Right lobe of liver (tissue), 6 donors: ENCODE measurements at regions not wholly inside any gene's neighbourhood (a gene's known extent, or its start where the extent isn't known, plus 50 kb on each side); places are given as distances from the start of the nearest gene placed in this dataset.

Experiments
- ATAC-seq, 4 donors: fragments of 200-7000 bp; cut with Tn5 transposase; one replicate each; pipeline ENCODE4 v1.9.1; 2020; ENCODE audit warnings: mild to moderate bottlenecking in 4 of 4, moderate library complexity in 4 of 4
- DNase-seq, 3 donors: peaks; one replicate each; pipeline ENCODE4 v3.0.0-alpha.2; 2020
- H3K27ac ChIP-seq, 3 donors: fragments of 200-600 bp; one replicate each; pipeline ENCODE4 v1.8.0; 2022
- H3K27me3 ChIP-seq, 2 donors: fragments of 200-600 bp; one replicate each; pipeline ENCODE4 v1.8.0; 2022
- H3K36me3 ChIP-seq, 4 donors: fragments of 200-600 bp; sonication (generic) in 1 of 4; one replicate each; pipeline versions ENCODE4 v1.5.1 to v1.8.0; 2017 to 2022; ENCODE audit warnings: control low read depth in 1 of 4
- H3K4me1 ChIP-seq, 4 donors: fragments of 200-600 bp; sonication (generic) in 1 of 4; one replicate each; pipeline versions ENCODE4 v1.5.1 to v1.8.0; 2017 to 2022; ENCODE audit warnings: control low read depth in 1 of 4
- H3K4me3 ChIP-seq, 3 donors: fragments of 200-600 bp; one replicate each; pipeline ENCODE4 v1.8.0; 2022
- H3K9me3 ChIP-seq, 4 donors: fragments of 200-600 bp; sonication (generic) in 1 of 4; one replicate each; pipeline versions ENCODE4 v1.5.1 to v1.8.0; 2017 to 2022; ENCODE audit warnings: control low read depth in 1 of 4
- POLR2A ChIP-seq: fragments of 450-650 bp; IDR thresholded peaks from one replicate; pipeline ENCODE4 v1.6.1; 2017; ENCODE audit warnings: antibody characterized with exemption, mild to moderate bottlenecking
- WGBS: methylation state at CpG from one replicate; pipeline ENCODE4 v1.1.6; 2018; ENCODE audit warnings: low coverage, low lambda C conversion rate; ENCODE audit not compliant: insufficient coverage; ENCODE audit errors: missing lambda C conversion rate; 5-methylcytosine and 5-hydroxymethylcytosine counted together
- intact Hi-C, 2 donors: fragments of 100-400 bp; cut with DNase I; formaldehyde crosslinking; loops; one replicate each; pipeline versions ENCODE4 v1.11.2 to v1.14.1; 2022
- TF ChIP-seq, protein P1 (sequence below), 4 donors: fragments of 200-600 bp in 3 of 4; fragments of 450-650 bp in 1 of 4; IDR thresholded peaks; one replicate each; pipeline versions ENCODE4 v1.5.1 to v1.8.0; 2016 to 2022; ENCODE audit warnings: antibody characterized with exemption in 4 of 4, mild to moderate bottlenecking in 2 of 4
- donor health status: DM: no; HTN: yes; CAD: no.
- donor health status: DM: no; HTN: no; CAD: no.
- donor health status: DM: no; HTN: no; CAD: no.
- donor health status: DM: no; HTN: yes; CAD: no.
- donor health status: DM: no; HTN: yes; CAD: no.

DNA sequence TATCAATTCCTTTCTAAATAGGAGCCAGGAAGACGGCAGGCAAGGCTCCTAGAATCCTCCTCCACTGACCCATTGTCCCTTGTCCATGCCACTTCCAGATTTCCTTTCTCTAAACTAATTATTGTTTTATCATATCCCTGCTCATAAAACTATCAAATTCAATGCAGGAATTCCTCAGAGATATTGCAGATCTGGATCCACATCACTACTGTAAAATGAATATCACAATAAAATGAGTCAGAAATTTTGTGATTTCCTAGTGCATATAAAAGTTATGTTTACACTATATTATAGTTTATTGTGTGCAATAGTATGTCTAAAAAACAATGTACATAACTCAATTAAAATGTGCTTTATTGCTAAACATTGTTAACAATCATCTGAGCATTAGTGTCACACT is 498.7 kb upstream of the NEGR1 start:
- Histone ChIP-seq H3K27ac (no peak overlapping the region), H3K4me1 (no peaks in the 10 kb centered on the region), H3K27me3 (no peaks in the 10 kb centered on the region), H3K36me3 (no peaks in the 10 kb centered on the region), H3K9me3 (no peaks in the 10 kb centered on the region), H3K4me3 (no peak overlapping the region)
- WGBS: 21% methylated on average over 1 of the region's 1 CpG
- no peak for TF ChIP-seq POLR2A
- TF ChIP-seq, protein P1, sequence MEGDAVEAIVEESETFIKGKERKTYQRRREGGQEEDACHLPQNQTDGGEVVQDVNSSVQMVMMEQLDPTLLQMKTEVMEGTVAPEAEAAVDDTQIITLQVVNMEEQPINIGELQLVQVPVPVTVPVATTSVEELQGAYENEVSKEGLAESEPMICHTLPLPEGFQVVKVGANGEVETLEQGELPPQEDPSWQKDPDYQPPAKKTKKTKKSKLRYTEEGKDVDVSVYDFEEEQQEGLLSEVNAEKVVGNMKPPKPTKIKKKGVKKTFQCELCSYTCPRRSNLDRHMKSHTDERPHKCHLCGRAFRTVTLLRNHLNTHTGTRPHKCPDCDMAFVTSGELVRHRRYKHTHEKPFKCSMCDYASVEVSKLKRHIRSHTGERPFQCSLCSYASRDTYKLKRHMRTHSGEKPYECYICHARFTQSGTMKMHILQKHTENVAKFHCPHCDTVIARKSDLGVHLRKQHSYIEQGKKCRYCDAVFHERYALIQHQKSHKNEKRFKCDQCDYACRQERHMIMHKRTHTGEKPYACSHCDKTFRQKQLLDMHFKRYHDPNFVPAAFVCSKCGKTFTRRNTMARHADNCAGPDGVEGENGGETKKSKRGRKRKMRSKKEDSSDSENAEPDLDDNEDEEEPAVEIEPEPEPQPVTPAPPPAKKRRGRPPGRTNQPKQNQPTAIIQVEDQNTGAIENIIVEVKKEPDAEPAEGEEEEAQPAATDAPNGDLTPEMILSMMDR (IDR thresholded peaks at IDR 0.05): no peak
- intact Hi-C loops: no loop called here
- DNase-seq: no peak
- no peak for ATAC-seq

DNA sequence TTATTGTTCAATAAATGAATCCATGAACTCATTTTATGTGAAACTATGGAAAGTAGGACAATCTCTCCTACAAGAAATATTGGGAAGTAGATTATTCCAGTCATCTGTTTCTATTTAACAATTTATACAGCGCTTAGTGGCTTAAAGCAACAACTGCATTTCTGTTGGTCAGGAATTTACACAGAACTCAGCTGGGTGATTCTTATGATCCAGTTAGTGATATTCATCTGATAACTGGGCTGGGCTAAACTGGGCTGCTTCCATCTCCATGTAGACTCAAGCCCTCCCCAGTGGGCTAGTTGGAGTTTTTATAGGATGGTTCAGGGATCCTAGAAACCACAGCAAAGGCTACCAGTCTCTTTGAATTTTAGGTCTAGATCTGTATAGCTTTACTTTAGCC is 497.9 kb upstream of the NEGR1 start:
- Histone ChIP-seq H3K36me3 (no peaks in the 10 kb centered on the region), H3K9me3 (no peaks in the 10 kb centered on the region), H3K4me3 (no peak overlapping the region), H3K4me1 (no peaks in the 10 kb centered on the region), H3K27me3 (no peaks in the 10 kb centered on the region), H3K27ac (no peak overlapping the region)
- DNase-seq (no peak), ATAC-seq (no peak)
- intact Hi-C loops: no loop called here
- WGBS: 73% methylated on average over 1 of the region's 1 CpG
- TF ChIP-seq, protein P1 (IDR thresholded peaks at IDR 0.05): no peak
- TF ChIP-seq POLR2A: no peak

DNA sequence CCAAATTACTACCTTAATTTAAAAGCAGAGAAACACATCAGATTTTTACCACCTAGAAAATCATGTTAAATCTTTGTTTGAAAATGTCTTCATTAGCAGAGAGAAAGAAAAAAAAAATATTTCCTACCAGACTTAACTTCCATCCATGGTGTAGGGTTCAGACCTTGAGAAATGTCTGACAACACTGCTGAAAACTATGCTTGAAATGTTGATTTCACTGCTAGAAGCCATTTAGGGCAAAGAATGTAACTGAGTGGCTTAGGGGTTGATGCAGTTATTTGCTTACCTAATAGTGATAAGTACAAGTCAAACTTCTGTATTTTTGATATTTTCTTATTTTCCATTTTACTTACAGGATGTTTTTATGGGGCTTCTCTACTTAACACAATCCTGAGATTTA is 495.6 kb upstream of the NEGR1 start:
- Histone ChIP-seq H3K36me3 (no peaks in the 10 kb centered on the region), H3K27ac (no peak overlapping the region), H3K27me3 (no peaks in the 10 kb centered on the region), H3K9me3 (no peaks in the 10 kb centered on the region), H3K4me1 (no peaks in the 10 kb centered on the region), H3K4me3 (no peak overlapping the region)
- no peak for ATAC-seq
- no peak for DNase-seq
- no peak for TF ChIP-seq POLR2A
- TF ChIP-seq, protein P1 (IDR thresholded peaks at IDR 0.05): no peak
- intact Hi-C loops: no loop called here

DNA sequence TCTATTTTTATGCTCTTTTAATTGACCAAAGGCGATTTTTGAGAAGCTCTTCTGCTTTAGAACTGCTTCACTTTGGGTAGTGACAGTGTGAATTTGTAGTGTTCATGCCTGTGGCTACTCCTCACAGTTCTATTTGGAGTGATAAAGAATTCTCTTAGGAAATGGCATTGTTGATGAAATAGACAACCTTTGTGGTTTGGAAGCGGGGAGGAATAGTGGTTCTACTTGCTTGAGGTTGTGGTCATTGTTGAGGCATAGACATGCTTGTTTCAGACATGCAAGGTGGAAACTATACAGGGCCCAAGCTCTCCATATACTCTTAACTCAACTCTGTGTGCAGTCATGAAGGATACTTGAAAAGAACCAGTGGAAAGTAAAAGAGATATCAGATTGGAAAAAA is 481.1 kb upstream of the NEGR1 start:
- H3K36me3 ChIP-seq: no peaks in the 10 kb centered on the region
- H3K4me3 ChIP-seq: no peak overlapping the region
- no peak overlapping the region for H3K27ac ChIP-seq
- TF ChIP-seq, protein P1 (IDR thresholded peaks at IDR 0.05): no peak
- no peak for TF ChIP-seq POLR2A
- no peaks in the 10 kb centered on the region for H3K4me1 ChIP-seq
- WGBS: 39% methylated on average over 2 of the region's 2 CpGs
- intact Hi-C loops: no loop called here
- ATAC-seq: no peak
- H3K9me3 ChIP-seq: no peaks in the 10 kb centered on the region
- H3K27me3 ChIP-seq: no peaks in the 10 kb centered on the region
- DNase-seq: no peak

DNA sequence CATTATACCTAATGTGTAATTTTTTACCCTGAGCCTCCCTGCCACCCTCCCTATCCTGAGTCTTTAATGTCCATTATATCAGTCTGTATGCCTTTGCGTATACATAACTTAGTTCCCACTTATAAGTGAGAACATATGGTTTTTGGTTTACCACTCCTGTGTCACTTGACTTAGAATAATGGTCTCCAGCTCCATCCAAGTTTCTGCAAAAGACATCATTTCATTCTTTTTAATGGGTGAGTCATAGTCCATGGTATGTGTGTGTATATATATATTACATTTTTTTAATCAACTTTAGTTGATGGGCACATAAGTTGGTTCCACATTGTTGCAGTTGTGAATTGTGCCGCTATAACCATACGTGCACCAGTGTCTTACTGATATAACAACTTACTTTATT is 477.1 kb upstream of the NEGR1 start:
- Histone ChIP-seq H3K9me3 (no peaks in the 10 kb centered on the region), H3K36me3 (no peaks in the 10 kb centered on the region), H3K27me3 (no peaks in the 10 kb centered on the region), H3K27ac (no peak overlapping the region), H3K4me3 (no peak overlapping the region), H3K4me1 (no peaks in the 10 kb centered on the region)
- TF ChIP-seq, protein P1 (IDR thresholded peaks at IDR 0.05): no peak
- TF ChIP-seq POLR2A: no peak
- DNase-seq (no peak), ATAC-seq (no peak)
- intact Hi-C loops: no loop called here
- WGBS: 62% methylated on average over 3 of the region's 3 CpGs
